Cerebellar cortex (tissue), 1 donor: ENCODE measurements at regions not wholly inside any gene's neighbourhood (a gene's known extent, or its start where the extent isn't known, plus 50 kb on each side); places are given as distances from the start of the nearest gene placed in this dataset.

Experiments used
- DNase-seq: peaks from one replicate; pipeline ENCODE4 v3.0.0-alpha.2; 2015; ENCODE audit warnings: low spot score

DNA sequence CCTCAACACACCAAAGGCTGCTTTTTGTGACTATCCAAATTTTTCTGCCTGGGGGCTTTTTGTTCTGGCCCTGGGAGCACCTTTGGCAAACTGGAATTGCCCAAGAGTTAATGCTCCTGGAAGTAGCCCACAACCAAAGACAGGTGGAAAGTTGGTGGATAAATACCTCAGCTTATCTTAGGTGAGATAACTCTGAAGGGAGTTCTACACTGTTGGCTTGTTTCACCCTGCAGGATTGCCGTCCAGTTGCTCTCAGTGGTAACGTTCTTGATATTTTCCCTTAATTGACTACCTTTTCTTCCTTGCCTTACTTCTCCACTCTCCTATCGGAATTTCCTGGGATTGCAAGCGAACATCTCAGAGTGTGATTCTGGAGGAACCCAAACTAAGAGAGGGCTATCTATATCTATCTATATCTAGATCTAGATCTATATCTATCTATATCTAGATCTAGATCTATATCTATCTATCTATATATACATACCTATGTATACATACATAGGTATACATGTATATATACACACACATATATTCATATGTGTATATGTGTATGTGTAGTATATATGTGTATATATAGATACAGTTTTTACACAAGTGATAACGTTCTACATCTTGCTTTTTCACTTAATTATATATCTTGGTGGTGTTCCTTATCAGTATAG lies 82.6 kb upstream of the DHX15 start:
- no peak for DNase-seq

DNA sequence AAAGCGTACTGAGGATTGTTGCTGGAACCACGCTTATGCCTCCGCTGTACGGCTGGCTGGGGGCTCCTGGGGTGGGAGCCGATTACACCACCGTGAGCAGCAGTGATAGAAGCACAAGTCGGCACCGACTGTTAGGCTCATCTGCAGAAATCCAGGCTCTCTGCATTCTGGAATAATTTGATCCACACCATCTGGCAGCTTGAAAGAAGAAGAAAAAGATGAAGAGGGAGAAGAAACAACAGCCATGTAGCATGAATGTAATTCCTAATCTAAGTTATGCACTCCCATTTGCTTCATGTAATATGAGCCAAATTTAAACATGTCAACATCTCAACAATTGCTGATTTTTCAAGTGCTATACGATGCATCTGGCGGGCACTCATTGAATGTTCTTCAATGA lies 84.6 kb upstream of the DHX15 start:
- no peak for DNase-seq

DNA sequence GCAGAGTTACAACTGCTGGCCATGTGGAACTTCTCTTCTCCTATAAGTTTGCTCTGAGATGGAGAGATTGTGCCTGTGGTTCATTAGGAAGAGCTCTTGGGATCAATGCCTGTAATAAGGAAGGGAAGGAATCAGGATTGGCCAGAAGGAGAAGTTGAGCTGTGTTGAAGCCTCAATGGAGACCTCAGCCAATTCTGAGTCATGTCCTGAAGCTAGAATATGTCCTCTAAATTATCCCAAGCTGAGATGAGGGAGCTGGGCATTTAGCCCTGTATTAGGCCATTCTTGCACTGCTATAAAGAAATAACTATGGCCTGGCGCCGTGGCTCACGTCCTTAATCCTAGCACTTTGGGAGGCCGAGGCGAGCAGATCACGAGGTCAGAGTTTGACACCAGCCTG lies 85.4 kb upstream of the DHX15 start:
- DNase-seq: no peak

DNA sequence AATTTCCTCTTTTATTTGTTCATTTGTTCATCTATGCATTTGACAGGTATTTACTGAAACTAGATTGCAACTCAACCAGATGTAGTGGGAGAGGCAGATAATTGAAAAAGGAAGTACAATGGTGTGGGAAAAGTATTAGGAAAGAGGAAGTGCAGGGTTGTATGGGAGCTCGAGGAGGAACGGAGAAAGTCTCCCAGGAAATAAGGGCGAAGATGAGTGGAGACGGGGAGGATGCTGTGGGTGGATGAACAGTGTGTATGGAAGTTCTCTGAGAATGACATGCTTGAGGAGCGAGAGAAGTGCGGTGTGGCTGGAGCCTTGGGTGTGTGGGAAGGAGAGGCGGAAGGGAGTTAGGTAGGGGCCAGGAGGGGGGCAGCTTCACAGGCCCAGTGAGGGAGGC lies 87.5 kb upstream of the DHX15 start:
- DNase-seq: no peak

DNA sequence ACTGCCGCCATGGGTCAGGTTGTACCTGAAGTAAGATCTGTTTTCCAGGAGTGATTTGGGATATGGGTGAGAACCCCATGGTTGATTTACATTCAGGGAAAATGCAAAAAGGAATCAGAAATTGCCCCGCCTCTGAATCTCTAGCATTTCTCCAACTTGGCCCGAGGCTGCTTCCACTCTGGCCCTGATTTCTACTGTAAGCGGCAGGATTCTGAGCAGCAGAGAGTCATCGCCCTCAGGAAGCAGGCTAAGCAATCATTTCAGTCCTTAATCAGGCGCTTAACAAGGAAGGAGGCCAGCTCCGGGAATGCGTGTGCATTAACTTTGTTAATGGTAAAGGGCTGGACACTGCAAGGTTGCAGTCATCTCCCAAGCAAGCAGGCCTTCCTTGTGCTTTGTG lies 88.5 kb upstream of the DHX15 start:
- no peak for DNase-seq

- no peak for DNase-seq
Observed at GRCh38 chr4:24674279-24674678, 89.9 kb upstream of the DHX15 start.

GRCh38 chr4:24675721-24676389 lies 91.5 kb upstream of the DHX15 start:
- no peak for DNase-seq

- DNase-seq: no peak
Observed at GRCh38 chr4:24677909-24678308, 93.6 kb upstream of the DHX15 start.

DNA sequence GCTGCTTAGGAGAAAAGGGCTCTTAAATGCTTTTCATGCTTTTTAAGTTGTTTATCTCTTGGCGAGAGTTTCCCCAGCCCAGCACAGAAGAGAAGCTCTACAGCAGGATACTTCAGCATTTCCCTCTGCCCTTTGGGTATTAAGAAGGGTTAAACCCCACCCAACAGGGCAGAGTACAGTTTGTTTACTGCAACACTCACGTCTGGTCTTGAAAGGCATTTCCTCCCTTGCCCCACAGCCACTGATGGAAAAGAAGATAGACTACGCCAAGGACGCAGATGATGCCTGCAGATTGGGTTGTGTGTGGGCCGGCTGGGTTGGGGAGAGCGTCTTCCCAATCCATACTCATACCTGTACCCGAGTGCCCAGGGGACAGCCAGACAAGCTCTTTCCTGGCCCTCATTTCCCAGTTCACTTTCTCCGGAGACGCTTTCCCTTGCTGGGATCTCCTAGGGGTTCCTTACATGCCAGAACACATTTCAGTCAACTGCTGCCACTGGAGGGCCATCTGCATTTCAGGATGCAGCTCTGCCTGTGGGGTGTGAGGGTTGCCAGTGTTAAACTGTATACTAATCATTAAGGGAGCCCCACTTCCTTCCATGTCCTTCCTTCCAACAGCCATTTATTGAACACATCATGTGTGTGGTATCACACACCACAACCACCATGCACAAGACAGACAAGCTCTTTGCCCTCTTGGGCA lies 96.5 kb upstream of the DHX15 start:
- DNase-seq: no peak

GRCh38 chr4:24683116-24683515 lies 98.8 kb upstream of the DHX15 start:
- DNase-seq: no peak

DNA sequence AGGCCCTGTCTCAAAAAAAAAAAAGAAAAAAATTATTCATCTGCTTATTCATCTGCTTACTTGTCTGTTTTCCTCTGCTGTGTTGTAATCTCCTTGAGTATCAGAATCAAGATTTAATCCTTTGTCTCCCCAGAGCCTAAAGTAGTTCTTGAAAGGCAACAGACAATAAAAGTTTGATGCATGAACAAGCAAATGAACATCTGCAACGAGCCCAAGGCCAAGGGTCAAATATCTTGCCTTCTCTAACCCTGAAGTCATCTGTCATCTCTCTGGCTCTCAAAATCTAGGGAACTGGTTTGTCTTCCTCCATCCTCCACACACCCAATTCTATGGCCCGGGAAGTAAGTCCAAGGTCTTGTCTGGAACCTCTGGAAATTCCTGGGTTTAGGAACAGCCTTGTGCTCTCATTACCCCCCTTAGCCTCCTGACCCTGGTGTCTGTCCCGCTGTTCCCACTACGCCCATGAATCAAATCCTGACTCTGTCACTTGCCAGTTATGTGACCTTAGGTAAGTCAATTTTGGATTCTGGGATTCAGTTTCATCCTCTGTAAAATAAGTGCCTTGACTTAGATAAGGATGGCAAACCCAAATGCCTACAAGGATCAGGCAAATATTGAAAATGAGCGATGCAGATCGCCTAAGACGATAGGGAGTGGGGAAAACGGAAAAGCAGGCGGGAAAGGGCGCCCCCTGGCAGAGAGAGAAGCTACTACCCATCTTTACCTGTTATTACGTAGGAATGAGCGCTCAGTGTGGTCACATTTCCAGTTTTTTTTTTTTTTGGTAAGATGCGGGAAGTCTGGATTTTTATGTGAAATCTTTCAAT lies 102.7 kb upstream of the DHX15 start:
- no peak for DNase-seq

DNA sequence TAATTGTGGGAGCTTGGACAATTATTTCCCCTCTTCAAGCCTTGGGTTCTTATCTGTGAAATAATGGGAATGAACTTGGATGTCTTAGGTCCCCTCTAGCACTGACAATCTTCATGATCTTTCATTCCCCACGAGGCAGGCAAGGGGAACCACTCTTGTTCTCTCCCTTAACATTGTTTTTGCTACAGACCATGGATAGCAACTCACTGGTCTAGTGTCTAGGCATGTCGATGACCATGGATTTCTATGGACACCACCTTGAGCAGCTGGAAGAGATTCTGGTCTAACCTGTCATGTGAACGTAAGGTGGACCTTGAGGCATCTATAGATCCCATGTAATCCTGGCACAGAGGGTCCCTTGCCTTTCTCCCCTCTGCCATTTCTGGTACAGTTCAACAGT lies 104.1 kb upstream of the DHX15 start:
- no peak for DNase-seq

- DNase-seq: no peak
Observed at GRCh38 chr4:24689212-24689611, 104.9 kb upstream of the DHX15 start.

- no peak for DNase-seq
Observed at GRCh38 chr4:24690436-24690835, 104.9 kb upstream of the SOD3 start.

DNA sequence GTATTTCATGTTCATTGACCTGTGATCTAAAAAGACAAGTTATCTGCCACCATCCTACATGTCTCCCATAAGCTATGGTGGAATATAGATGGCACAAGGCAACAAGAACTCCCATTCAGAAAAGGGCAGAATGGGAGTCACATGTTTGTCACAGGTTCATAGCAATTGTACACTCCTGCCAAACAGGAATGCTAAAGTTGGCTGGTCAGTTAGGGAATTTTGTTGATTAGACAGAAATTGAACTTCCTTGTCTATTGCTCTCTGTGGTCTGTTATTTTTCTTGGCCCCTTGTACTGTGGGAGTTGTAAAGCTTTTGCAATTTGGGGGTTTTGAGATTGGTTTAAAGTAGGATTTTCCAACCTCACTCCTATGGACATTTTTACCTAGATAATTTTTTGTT lies 101.7 kb upstream of the SOD3 start:
- DNase-seq: no peak

GRCh38 chr4:24700118-24700517 lies 95.3 kb upstream of the SOD3 start:
- DNase-seq: no peak

DNA sequence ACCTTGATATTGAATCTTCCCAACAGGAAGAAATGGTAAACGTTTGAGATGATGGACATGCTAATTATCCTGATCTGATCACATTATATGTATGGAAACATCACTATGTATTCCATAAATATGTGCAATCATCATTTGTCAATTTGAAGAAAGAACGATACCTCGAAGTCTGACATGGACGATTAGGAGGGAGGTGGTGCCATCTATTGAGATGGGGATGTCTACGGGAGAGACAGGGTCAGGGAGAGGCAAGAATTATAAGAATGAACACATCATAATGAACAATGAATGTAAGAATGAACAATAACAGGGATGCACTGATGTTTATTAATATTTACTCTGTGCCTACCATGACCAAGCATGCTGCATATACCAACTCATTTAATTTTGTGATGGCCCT lies 93.7 kb upstream of the SOD3 start:
- DNase-seq: no peak

DNA sequence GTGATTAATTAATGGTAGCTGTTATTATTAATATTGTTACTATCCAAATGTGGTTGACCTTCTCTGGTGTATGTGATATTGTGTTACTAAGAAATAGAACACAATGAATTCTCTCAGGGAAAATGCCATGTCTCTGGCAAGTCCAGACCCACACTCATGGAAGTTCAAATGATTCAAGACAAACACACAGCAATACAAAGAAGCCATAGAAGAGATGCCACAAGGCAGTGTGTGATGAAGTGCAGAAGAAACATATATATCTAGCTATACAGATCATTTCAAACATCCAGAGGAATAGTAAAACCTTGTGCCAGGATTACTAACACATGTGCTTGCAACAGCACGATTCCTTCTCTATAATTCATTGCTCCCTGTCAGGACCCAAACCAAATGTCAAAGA lies 93.1 kb upstream of the SOD3 start:
- DNase-seq: no peak

GRCh38 chr4:24703298-24703697 lies 92.1 kb upstream of the SOD3 start:
- no peak for DNase-seq

GRCh38 chr4:24704149-24704548 lies 91.2 kb upstream of the SOD3 start:
- DNase-seq: no peak

- no peak for DNase-seq
Observed at GRCh38 chr4:24705016-24705753, 90.2 kb upstream of the SOD3 start.

DNA sequence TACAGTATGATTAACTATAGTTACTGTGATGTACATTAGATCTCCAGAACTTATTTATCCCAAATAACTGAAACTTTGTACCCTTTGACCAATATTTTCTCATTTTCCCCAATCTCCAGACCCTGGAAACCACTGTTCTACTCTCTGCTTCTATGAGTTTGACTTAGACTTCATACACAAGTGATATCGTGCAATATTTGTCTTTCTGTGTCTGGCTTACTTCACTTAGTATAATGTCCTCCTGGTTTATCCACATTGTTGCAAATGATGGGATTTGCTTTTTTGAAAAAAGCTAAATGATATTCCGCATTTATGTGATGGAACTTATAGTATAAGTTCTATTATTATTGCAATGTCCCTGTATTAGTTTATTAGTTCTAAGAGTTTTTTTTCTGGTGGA lies 81.8 kb upstream of the SOD3 start:
- DNase-seq: no peak
